GM23338 (cell line): ENCODE measurements at regions not wholly inside any gene's neighbourhood (a gene's known extent, or its start where the extent isn't known, plus 50 kb on each side); places are given as distances from the start of the nearest gene placed in this dataset.

Experiments
- ATAC-seq: fragments of 200-7000 bp; cut with Tn5 transposase; 3 replicates; pipeline ENCODE4 v1.9.1; 2020
- DNase-seq: peaks from one replicate; pipeline ENCODE4 v3.0.0-alpha.2; 2015; ENCODE audit warnings: low spot score
- H2AFZ ChIP-seq: fragments of 200-600 bp; sonication (generic); 2 replicates; pipeline ENCODE4 v1.8.0; 2016; ENCODE audit warnings: antibody characterized with exemption, mild to moderate bottlenecking, moderate library complexity
- H3F3A ChIP-seq: fragments of 200-600 bp; sonication (generic); replicated peaks from 2 replicates; pipeline ENCODE4 v1.8.0; 2017; ENCODE audit warnings: antibody characterized with exemption, mixed run types, low read depth
- H3K27ac ChIP-seq: fragments of 200-600 bp; sonication (generic); 2 replicates; pipeline ENCODE4 v1.6.1; 2016; ENCODE audit warnings: low read depth
- H3K27me3 ChIP-seq: fragments of 200-600 bp; sonication (generic); 2 replicates; pipeline ENCODE4 v1.8.0; 2016; ENCODE audit warnings: mild to moderate bottlenecking, mixed run types, moderate library complexity; ENCODE audit not compliant: insufficient read depth
- H3K36me3 ChIP-seq: fragments of 200-600 bp; sonication (generic); 2 replicates; pipeline ENCODE4 v1.8.0; 2016; ENCODE audit warnings: mild to moderate bottlenecking; ENCODE audit not compliant: insufficient read depth
- H3K4me1 ChIP-seq: fragments of 200-600 bp; sonication (generic); 2 replicates; pipeline ENCODE4 v1.8.0; 2016; ENCODE audit warnings: mild to moderate bottlenecking, moderate library complexity; ENCODE audit not compliant: insufficient read depth
- H3K4me2 ChIP-seq: fragments of 200-600 bp; sonication (generic); 2 replicates; pipeline ENCODE4 v1.7.1; 2017; ENCODE audit warnings: mixed run types
- H3K4me3 ChIP-seq: fragments of 200-600 bp; sonication (generic); 2 replicates; pipeline ENCODE4 v1.6.1; 2016; ENCODE audit warnings: mixed run types
- H3K79me2 ChIP-seq: fragments of 200-600 bp; sonication (generic); replicated peaks from 2 replicates; pipeline ENCODE4 v1.8.0; 2017; ENCODE audit warnings: mild to moderate bottlenecking; ENCODE audit not compliant: insufficient read depth
- H3K9me2 ChIP-seq: fragments of 200-600 bp; sonication (generic); 2 replicates; pipeline ENCODE4 v1.8.0; 2017; ENCODE audit not compliant: insufficient read depth
- H4K20me1 ChIP-seq: fragments of 200-600 bp; sonication (generic); replicated peaks from 2 replicates; pipeline ENCODE4 v1.8.0; 2017; ENCODE audit warnings: mild to moderate bottlenecking; ENCODE audit not compliant: insufficient read depth
- H3K27ac Mint-ChIP-seq: 2 replicates; pipeline ENCODE4 v1.8.0; 2020; ENCODE audit warnings: inconsistent platforms, mild to moderate bottlenecking, moderate library complexity, mixed read lengths
- H3K27me3 Mint-ChIP-seq: 3 replicates; pipeline ENCODE4 v1.8.0; 2022; ENCODE audit warnings: low read depth, mild to moderate bottlenecking, moderate library complexity, mixed read lengths, inconsistent platforms; ENCODE audit not compliant: insufficient read depth, poor library complexity
- H3K36me3 Mint-ChIP-seq: 3 replicates; pipeline ENCODE4 v1.8.0; 2021; ENCODE audit warnings: low read depth, mild to moderate bottlenecking, inconsistent platforms, moderate library complexity, mixed read lengths
- H3K4me1 Mint-ChIP-seq: 3 replicates; pipeline ENCODE4 v1.8.0; 2020; ENCODE audit warnings: mild to moderate bottlenecking, inconsistent platforms, mixed read lengths
- H3K4me3 Mint-ChIP-seq: 3 replicates; pipeline ENCODE4 v1.8.0; 2021; ENCODE audit warnings: moderate library complexity, mild to moderate bottlenecking, inconsistent platforms, mixed read lengths
- H3K9me3 Mint-ChIP-seq: 3 replicates; pipeline ENCODE4 v1.8.0; 2020; ENCODE audit warnings: moderate library complexity, mild to moderate bottlenecking, inconsistent platforms, mixed read lengths
- CTCF ChIP-seq, 2 experiments: fragments of 200-600 bp in 1 of 2; sonication (generic) in 1 of 2; conservative IDR thresholded peaks; 2 replicates each; pipeline versions ENCODE4 v1.5.1 to v1.6.1; 2016 to 2017; ENCODE audit warnings: antibody characterized with exemption in 2 of 2, low read depth in 2 of 2, mild to moderate bottlenecking in 2 of 2, moderate library complexity in 1 of 2
- EZH2 ChIP-seq: fragments of 200-600 bp; sonication (generic); IDR thresholded peaks from one replicate; pipeline ENCODE4 v1.8.0; 2017; ENCODE audit warnings: antibody characterized with exemption, mild to moderate bottlenecking, low read depth; ENCODE audit not compliant: unreplicated experiment
- JUNB ChIP-seq: IDR thresholded peaks from one replicate; pipeline ENCODE4 v1.6.1; 2016; ENCODE audit warnings: antibody characterized with exemption; ENCODE audit not compliant: unreplicated experiment
- NANOG ChIP-seq: IDR thresholded peaks from 2 replicates; pipeline ENCODE4 v1.6.1; 2016; ENCODE audit warnings: antibody characterized with exemption, borderline replicate concordance
- STAT1 ChIP-seq: IDR thresholded peaks from one replicate; pipeline ENCODE4 v1.6.1; 2016; ENCODE audit warnings: antibody characterized with exemption; ENCODE audit not compliant: unreplicated experiment
- ZNF114 ChIP-seq: fragments of 250-450 bp; sonication (Bioruptor Pico); IDR thresholded peaks from 2 replicates; pipeline ENCODE4 v1.5.0; 2020; ENCODE audit warnings: mild to moderate bottlenecking, moderate library complexity
- ZNF331 ChIP-seq: fragments of 250-450 bp; sonication (Bioruptor Pico); IDR thresholded peaks from 2 replicates; pipeline ENCODE4 v1.5.0; 2020; ENCODE audit warnings: low read depth, mild to moderate bottlenecking, moderate library complexity

GRCh38 chr10:14389981-14390590 is 59.4 kb upstream of the FRMD4A start:
- peaks cover 10% of the 10 kb centered on the region; the same call in 2 of the 3 replicates for H3K9me3 Mint-ChIP-seq
- Histone ChIP-seq H3K27me3 (no peaks in the 10 kb centered on the region), H3K36me3 (no peaks in the 10 kb centered on the region; the same call in 1 of the 2 replicates), H2AFZ (no peak overlapping the region), H3K4me1 (no peaks in the 10 kb centered on the region), H3K4me3 (no peak overlapping the region), H3K79me2 (no peaks in the 10 kb centered on the region), H3K27ac (no peak overlapping the region), H3F3A (no peaks in the 10 kb centered on the region), H4K20me1 (no peaks in the 10 kb centered on the region), H3K4me2 (no peak overlapping the region), H3K9me2 (peaks cover 23% of the 10 kb centered on the region)
- H3K36me3 Mint-ChIP-seq = 0 out of 3 replicates have a peak, but pooled peaks cover 4% of the 10 kb centered on the region
- no peak overlapping the region for H3K27ac Mint-ChIP-seq
- H3K4me3 Mint-ChIP-seq = no peak overlapping the region
- TF ChIP-seq EZH2 (no peak), STAT1 (no peak), JUNB (no peak), ZNF331 (CRISPR knock-in tag) (no peak), ZNF114 (CRISPR knock-in tag) (no peak)
- H3K27me3 Mint-ChIP-seq = no peaks in the 10 kb centered on the region
- no peak for ATAC-seq
- no peaks in the 10 kb centered on the region for H3K4me1 Mint-ChIP-seq
- no peak for DNase-seq

- H3K4me1 Mint-ChIP-seq = no peaks in the 10 kb centered on the region
- no peaks in the 10 kb centered on the region for H3F3A ChIP-seq
- DNase-seq = no peak
- H3K27me3 ChIP-seq = no peaks in the 10 kb centered on the region
- no peak for ATAC-seq
- H4K20me1 ChIP-seq = no peaks in the 10 kb centered on the region
- H3K4me3 Mint-ChIP-seq = no peak overlapping the region
- H3K79me2 ChIP-seq = no peaks in the 10 kb centered on the region
- H3K27ac ChIP-seq = no peak overlapping the region
- no peak overlapping the region for H3K4me2 ChIP-seq
- no peaks in the 10 kb centered on the region for H3K9me3 Mint-ChIP-seq
- no peaks in the 10 kb centered on the region for H3K4me1 ChIP-seq
- H3K36me3 Mint-ChIP-seq = no peaks in the 10 kb centered on the region
- no peak overlapping the region for H3K27ac Mint-ChIP-seq
- H2AFZ ChIP-seq = no peak overlapping the region; the same call in 1 of the 2 replicates
- no peaks in the 10 kb centered on the region for H3K27me3 Mint-ChIP-seq
- no peaks in the 10 kb centered on the region for H3K36me3 ChIP-seq
- TF ChIP-seq CTCF (conservative IDR thresholded peaks at IDR 0.05; ENCODE audit: low read depth in 2 of 2) (peak in 1 of 2 experiments; percentile 15; a peak in 1 of 4 replicates), NANOG (no peak)
- H3K4me3 ChIP-seq = no peak overlapping the region
- H3K9me2 ChIP-seq = peaks cover 13% of the 10 kb centered on the region; the same call in 1 of the 2 replicates
Observed at GRCh38 chr10:14385596-14386593, 55.2 kb upstream of the FRMD4A start.
